ENCODE measurements at regions not wholly inside any gene's neighbourhood (a gene's known extent, or its start where the extent isn't known, plus 50 kb on each side); places are given as distances from the start of the nearest gene placed in this dataset.

DNA sequence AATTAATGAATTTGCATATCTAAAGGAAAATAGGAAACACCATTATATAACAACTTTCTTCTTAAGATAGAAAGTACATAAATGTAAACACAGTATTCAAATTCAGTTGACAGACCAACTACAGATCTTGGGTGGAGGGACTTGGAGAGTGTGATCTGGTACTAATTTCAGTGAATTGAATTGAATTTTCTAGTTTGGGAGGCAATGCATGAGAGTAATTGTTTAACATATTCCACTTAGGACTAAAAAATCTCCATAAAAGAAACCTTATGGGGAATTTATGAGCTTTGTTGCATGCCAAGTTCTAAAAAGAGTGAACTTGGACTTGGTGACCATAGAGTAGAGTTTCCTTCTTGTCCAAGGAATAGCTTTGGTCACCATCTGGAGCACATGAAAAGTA lies 261.1 kb upstream of the TTC29 start:
- ATAC-seq, result no peak
- peaks cover 6% of the 10 kb centered on the region for H3K4me1 Mint-ChIP-seq
- ChIA-PET CTCF (no interaction called here), POLR2A (no interaction called here)
- peaks cover 10% of the 10 kb centered on the region for H3K9me3 Mint-ChIP-seq
- no peaks in the 10 kb centered on the region for H3K27me3 Mint-ChIP-seq (ENCODE audit: low read depth)
- DNase-seq (ENCODE audit: low spot score), result no peak
- H3K4me3 Mint-ChIP-seq, result no peak overlapping the region
- TF ChIP-seq STAT6 (CRISPR knock-in tag; conservative IDR thresholded peaks at IDR 0.05; ENCODE audit: low read depth) (no peak), ZNF138 (CRISPR knock-in tag; conservative IDR thresholded peaks at IDR 0.05) (no peak), JUN (CRISPR knock-in tag; IDR thresholded peaks at IDR 0.05) (no peak), IRF2 (CRISPR knock-in tag; IDR thresholded peaks at IDR 0.05; ENCODE audit: borderline replicate concordance, low read depth) (no peak), MYBL2 (CRISPR knock-in tag; IDR thresholded peaks at IDR 0.05) (no peak), TCF7 (CRISPR knock-in tag; IDR thresholded peaks at IDR 0.05; ENCODE audit: low read depth) (no peak), ZNF532 (CRISPR knock-in tag; IDR thresholded peaks at IDR 0.05; ENCODE audit: borderline replicate concordance) (no peak), SMAD4 (CRISPR knock-in tag; IDR thresholded peaks at IDR 0.05) (no peak)
- TF ChIP-seq, protein P1, sequence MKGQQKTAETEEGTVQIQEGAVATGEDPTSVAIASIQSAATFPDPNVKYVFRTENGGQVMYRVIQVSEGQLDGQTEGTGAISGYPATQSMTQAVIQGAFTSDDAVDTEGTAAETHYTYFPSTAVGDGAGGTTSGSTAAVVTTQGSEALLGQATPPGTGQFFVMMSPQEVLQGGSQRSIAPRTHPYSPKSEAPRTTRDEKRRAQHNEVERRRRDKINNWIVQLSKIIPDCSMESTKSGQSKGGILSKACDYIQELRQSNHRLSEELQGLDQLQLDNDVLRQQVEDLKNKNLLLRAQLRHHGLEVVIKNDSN (CRISPR knock-in tag; IDR thresholded peaks at IDR 0.05), result no peak
- H3K36me3 Mint-ChIP-seq, result no peaks in the 10 kb centered on the region
- no peak overlapping the region for H3K27ac Mint-ChIP-seq

DNA sequence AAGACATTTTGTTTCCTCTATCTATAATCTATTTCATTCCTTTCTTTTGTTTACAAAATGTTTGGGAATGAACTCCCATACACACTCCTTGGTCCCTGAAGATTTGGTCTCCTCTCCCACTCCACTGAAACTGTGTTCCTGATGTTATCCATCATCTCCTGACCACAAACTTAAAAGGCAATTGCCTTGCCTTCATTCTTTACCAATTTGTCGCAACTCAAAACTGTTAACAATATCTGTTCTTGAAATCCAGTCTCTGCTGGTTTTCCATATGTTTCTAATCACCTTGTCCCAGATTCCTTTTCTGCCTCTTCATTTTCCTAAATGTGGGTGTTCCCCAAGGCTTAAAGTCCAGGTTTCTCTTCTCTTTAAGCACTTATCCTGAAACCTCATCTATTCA lies 262.2 kb upstream of the TTC29 start:
- Mint-ChIP-seq H3K27ac (no peak overlapping the region), H3K4me3 (no peak overlapping the region), H3K9me3 (peaks cover 10% of the 10 kb centered on the region), H3K27me3 (ENCODE audit: low read depth) (no peaks in the 10 kb centered on the region), H3K36me3 (no peaks in the 10 kb centered on the region), H3K4me1 (no peaks in the 10 kb centered on the region)
- DNase-seq (ENCODE audit: low spot score) (no peak), ATAC-seq (no peak)
- ChIA-PET CTCF (no interaction called here), POLR2A (no interaction called here)
- no peak for TF ChIP-seq ERG (CRISPR knock-in tag; IDR thresholded peaks at IDR 0.05)
- TF ChIP-seq, protein P2, sequence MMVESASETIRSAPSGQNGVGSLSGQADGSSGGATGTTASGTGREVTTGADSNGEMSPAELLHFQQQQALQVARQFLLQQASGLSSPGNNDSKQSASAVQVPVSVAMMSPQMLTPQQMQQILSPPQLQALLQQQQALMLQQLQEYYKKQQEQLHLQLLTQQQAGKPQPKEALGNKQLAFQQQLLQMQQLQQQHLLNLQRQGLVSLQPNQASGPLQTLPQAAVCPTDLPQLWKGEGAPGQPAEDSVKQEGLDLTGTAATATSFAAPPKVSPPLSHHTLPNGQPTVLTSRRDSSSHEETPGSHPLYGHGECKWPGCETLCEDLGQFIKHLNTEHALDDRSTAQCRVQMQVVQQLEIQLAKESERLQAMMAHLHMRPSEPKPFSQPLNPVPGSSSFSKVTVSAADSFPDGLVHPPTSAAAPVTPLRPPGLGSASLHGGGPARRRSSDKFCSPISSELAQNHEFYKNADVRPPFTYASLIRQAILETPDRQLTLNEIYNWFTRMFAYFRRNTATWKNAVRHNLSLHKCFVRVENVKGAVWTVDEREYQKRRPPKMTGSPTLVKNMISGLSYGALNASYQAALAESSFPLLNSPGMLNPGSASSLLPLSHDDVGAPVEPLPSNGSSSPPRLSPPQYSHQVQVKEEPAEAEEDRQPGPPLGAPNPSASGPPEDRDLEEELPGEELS (CRISPR knock-in tag; IDR thresholded peaks at IDR 0.05), result no peak
- TF ChIP-seq, protein P3, sequence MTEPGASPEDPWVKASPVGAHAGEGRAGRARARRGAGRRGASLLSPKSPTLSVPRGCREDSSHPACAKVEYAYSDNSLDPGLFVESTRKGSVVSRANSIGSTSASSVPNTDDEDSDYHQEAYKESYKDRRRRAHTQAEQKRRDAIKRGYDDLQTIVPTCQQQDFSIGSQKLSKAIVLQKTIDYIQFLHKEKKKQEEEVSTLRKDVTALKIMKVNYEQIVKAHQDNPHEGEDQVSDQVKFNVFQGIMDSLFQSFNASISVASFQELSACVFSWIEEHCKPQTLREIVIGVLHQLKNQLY (CRISPR knock-in tag; IDR thresholded peaks at IDR 0.05), result no peak
- TF ChIP-seq MAX (CRISPR knock-in tag; IDR thresholded peaks at IDR 0.05), result no peak
- TF ChIP-seq SP1 (CRISPR knock-in tag; conservative IDR thresholded peaks at IDR 0.05), result no peak
- TF ChIP-seq, protein P4, sequence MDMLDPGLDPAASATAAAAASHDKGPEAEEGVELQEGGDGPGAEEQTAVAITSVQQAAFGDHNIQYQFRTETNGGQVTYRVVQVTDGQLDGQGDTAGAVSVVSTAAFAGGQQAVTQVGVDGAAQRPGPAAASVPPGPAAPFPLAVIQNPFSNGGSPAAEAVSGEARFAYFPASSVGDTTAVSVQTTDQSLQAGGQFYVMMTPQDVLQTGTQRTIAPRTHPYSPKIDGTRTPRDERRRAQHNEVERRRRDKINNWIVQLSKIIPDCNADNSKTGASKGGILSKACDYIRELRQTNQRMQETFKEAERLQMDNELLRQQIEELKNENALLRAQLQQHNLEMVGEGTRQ (CRISPR knock-in tag; IDR thresholded peaks at IDR 0.05), result no peak
- no peak for TF ChIP-seq SOX15 (CRISPR knock-in tag; IDR thresholded peaks at IDR 0.05)
- TF ChIP-seq ZSCAN18 (CRISPR knock-in tag; IDR thresholded peaks at IDR 0.05), result no peak
- TF ChIP-seq, protein P5, sequence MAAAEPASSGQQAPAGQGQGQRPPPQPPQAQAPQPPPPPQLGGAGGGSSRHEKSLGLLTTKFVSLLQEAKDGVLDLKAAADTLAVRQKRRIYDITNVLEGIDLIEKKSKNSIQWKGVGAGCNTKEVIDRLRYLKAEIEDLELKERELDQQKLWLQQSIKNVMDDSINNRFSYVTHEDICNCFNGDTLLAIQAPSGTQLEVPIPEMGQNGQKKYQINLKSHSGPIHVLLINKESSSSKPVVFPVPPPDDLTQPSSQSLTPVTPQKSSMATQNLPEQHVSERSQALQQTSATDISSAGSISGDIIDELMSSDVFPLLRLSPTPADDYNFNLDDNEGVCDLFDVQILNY (CRISPR knock-in tag; IDR thresholded peaks at IDR 0.05), result no peak
- TF ChIP-seq ATF1 (CRISPR knock-in tag; IDR thresholded peaks at IDR 0.05), result no peak
- TF ChIP-seq ZNF317 (CRISPR knock-in tag; IDR thresholded peaks at IDR 0.05; ENCODE audit: borderline replicate concordance, low read depth), result no peak

Data from WTC11 (cell line).